Keratinocyte (primary cell): ENCODE measurements at regions not wholly inside any gene's neighbourhood (a gene's known extent, or its start where the extent isn't known, plus 50 kb on each side); places are given as distances from the start of the nearest gene placed in this dataset.

Experiments used
- DNase-seq: peaks from one replicate; pipeline ENCODE4 v3.0.0-alpha.2; 2011; ENCODE audit warnings: low read depth, missing footprints, low spot score
- FAIRE-seq: peaks from 2 replicates; lab custom pipeline; 2011; peaks lifted over from hg19 to GRCh38; lab: Jason Lieb, UNC
- H2AFZ ChIP-seq: 2 replicates; pipeline ENCODE4 v1.6.0; 2012; ENCODE audit warnings: low read length, control low read depth, inconsistent platforms; ENCODE audit not compliant: control insufficient read depth
- H3K27ac ChIP-seq: 2 replicates; pipeline ENCODE4 v1.5.1; 2011; ENCODE audit warnings: low read length; ENCODE audit not compliant: control insufficient read depth, insufficient read depth
- H3K27me3 ChIP-seq: 3 replicates; pipeline ENCODE4 v1.6.0; 2011; ENCODE audit warnings: low read length; ENCODE audit not compliant: control insufficient read depth, insufficient read depth; ENCODE audit errors: extremely low read depth
- H3K36me3 ChIP-seq, 2 experiments: 2 replicates in 1 of 2; 3 replicates in 1 of 2; pipeline ENCODE4 v1.5.1; 2011; ENCODE audit warnings: low read length in 2 of 2, mild to moderate bottlenecking in 1 of 2; ENCODE audit not compliant: control insufficient read depth in 2 of 2, insufficient read depth in 2 of 2; ENCODE audit errors: extremely low read depth in 1 of 2
- H3K4me1 ChIP-seq: 3 replicates; pipeline ENCODE4 v1.5.1; 2011; ENCODE audit warnings: low read length; ENCODE audit not compliant: control insufficient read depth, insufficient read depth; ENCODE audit errors: extremely low read depth
- H3K4me2 ChIP-seq: 3 replicates; pipeline ENCODE4 v1.6.0; 2011; ENCODE audit warnings: low read depth, low read length; ENCODE audit not compliant: control insufficient read depth, insufficient read depth; ENCODE audit errors: extremely low read depth
- H3K4me3 ChIP-seq, 3 experiments: fragments of 200-600 bp in 1 of 3; sonication (generic) in 1 of 3; 2 replicates in 2 of 3; 3 replicates in 1 of 3; pipeline ENCODE4 v1.5.1; 2011 to 2016; ENCODE audit warnings: low read length in 3 of 3, mild to moderate bottlenecking in 3 of 3, control low read depth in 2 of 3, inconsistent platforms in 1 of 3, low read depth in 1 of 3, mixed read lengths in 1 of 3, mixed run types in 1 of 3, moderate library complexity in 1 of 3; ENCODE audit not compliant: control insufficient read depth in 2 of 3, insufficient read depth in 2 of 3; ENCODE audit errors: extremely low read depth in 1 of 3
- H3K79me2 ChIP-seq: 2 replicates; pipeline ENCODE4 v1.6.0; 2012; ENCODE audit warnings: low read length; ENCODE audit not compliant: control insufficient read depth, insufficient read depth
- H3K9ac ChIP-seq: 3 replicates; pipeline ENCODE4 v1.6.0; 2011; ENCODE audit warnings: low read length; ENCODE audit not compliant: control insufficient read depth, insufficient read depth; ENCODE audit errors: extremely low read depth
- H3K9me1 ChIP-seq: 3 replicates; pipeline ENCODE4 v1.6.0; 2011; ENCODE audit warnings: low read length; ENCODE audit not compliant: control insufficient read depth, insufficient read depth; ENCODE audit errors: extremely low read depth
- H3K9me3 ChIP-seq: 2 replicates; pipeline ENCODE4 v1.5.1; 2012; ENCODE audit warnings: low read depth, low read length; ENCODE audit not compliant: control insufficient read depth
- H4K20me1 ChIP-seq: 3 replicates; pipeline ENCODE4 v1.6.0; 2011; ENCODE audit warnings: low read length; ENCODE audit not compliant: control insufficient read depth, insufficient read depth; ENCODE audit errors: extremely low read depth
- EZH2 ChIP-seq: IDR thresholded peaks from one replicate; pipeline ENCODE4 v1.6.1; 2012; ENCODE audit warnings: inconsistent platforms, mild to moderate bottlenecking, low read length, moderate library complexity
- dilution Hi-C: fragments of 300-500 bp; cut with MboI; formaldehyde crosslinking; loops from one replicate; pipeline ENCODE4 v1.7.0; 2020; ENCODE audit warnings: low sequenced_read_pairs; ENCODE audit not compliant: extremely low pct_ligation_motif_present
- TF ChIP-seq, protein P1 (sequence below), 3 experiments: IDR thresholded peaks in 1 of 3; conservative IDR thresholded peaks in 1 of 3; optimal IDR thresholded peaks in 1 of 3; 2 replicates in 2 of 3; 3 replicates in 1 of 3; pipeline versions ENCODE3 to v1.5.1; 2011; ENCODE audit warnings: low read length in 3 of 3, mild to moderate bottlenecking in 3 of 3, moderate library complexity in 2 of 3, control low read depth in 1 of 3, inconsistent platforms in 1 of 3; ENCODE audit not compliant: insufficient read depth in 2 of 3; ENCODE audit errors: extremely low read depth in 1 of 3

DNA sequence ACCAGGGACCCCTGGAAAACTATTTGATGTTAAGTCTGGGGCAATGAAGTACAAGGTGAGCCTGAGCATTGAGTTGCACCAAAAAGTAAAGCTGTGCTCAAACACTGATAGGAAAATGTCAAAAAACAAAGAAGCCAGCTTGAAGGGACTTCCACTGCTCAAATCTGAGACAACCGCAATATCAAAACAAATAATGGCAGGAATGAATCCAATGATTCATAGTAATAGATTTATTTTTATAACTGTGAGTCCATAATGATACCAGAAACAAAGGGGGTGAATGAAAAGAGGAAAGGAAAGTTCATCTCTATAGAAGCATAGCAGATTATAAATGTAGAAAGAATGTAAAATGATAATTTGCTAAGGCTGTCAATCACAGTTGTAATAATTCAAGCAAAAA lies 237.3 kb upstream of the ZBTB20 start:
- no peak for DNase-seq
- Histone ChIP-seq H3K4me2 (no peak overlapping the region), H3K4me1 (no peaks in the 10 kb centered on the region), H3K27me3 (no peaks in the 10 kb centered on the region), H2AFZ (no peak overlapping the region), H3K9ac (no peak overlapping the region), H3K9me1 (no peaks in the 10 kb centered on the region), H3K27ac (no peak overlapping the region), H4K20me1 (no peaks in the 10 kb centered on the region), H3K9me3 (no peaks in the 10 kb centered on the region), H3K79me2 (no peaks in the 10 kb centered on the region), H3K4me3 (no peak overlapping the region), H3K36me3 (no peaks in the 10 kb centered on the region)
- no peak for FAIRE-seq
- dilution Hi-C loops: no loop called here
- TF ChIP-seq EZH2: no peak
- TF ChIP-seq, protein P1, sequence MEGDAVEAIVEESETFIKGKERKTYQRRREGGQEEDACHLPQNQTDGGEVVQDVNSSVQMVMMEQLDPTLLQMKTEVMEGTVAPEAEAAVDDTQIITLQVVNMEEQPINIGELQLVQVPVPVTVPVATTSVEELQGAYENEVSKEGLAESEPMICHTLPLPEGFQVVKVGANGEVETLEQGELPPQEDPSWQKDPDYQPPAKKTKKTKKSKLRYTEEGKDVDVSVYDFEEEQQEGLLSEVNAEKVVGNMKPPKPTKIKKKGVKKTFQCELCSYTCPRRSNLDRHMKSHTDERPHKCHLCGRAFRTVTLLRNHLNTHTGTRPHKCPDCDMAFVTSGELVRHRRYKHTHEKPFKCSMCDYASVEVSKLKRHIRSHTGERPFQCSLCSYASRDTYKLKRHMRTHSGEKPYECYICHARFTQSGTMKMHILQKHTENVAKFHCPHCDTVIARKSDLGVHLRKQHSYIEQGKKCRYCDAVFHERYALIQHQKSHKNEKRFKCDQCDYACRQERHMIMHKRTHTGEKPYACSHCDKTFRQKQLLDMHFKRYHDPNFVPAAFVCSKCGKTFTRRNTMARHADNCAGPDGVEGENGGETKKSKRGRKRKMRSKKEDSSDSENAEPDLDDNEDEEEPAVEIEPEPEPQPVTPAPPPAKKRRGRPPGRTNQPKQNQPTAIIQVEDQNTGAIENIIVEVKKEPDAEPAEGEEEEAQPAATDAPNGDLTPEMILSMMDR (optimal IDR thresholded peaks at IDR 0.05 in 1 of 3, IDR thresholded peaks at IDR 0.05 in 1 of 3, conservative IDR thresholded peaks at IDR 0.05 in 1 of 3; ENCODE audit: extremely low read depth in 1 of 3, insufficient read depth in 2 of 3, low read length in 3 of 3): no peak

DNA sequence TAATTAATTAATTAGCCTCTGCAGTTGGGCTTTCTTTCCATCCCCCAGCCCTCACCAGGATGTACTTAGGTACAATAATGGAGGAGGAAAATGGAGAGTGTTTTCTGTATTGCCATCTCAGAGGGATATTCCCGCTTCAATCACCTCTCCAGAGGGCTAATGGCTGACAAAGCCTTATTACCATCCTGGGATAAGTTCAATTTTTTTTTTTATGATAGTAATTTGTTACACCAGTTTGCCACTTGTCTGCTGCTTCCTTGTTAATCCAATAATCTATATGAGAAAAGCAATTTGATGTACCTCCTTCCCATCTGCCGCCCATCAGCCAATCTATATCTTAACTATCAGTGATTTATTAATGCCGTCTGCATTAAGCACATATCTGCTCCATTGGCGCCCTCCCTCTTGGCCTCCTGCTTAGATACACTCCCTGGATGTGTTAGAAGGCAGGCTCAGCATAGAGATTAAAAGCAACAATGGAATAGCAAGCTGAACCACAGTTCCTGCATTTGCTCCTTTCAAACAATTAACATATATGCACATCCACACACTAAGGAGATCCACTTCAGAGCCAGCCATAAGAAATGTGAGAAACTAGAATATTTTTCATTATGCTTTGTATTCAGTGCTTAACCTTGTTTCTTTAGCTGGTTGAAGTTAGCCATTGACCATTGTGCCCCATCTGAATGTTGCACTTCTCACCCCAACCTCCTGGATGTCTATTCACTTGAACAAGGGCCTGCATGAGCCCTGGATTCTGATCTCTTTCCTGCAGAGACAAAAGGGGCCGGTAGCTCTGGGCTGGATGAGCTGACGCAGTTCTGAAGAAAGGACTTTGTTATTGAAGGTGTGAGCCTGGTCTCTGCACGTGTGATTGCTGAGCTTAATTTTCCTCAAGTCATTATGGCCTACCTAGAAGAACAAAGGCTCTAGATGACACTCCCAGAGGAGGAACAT lies 237.3 kb upstream of the GAP43 start:
- Histone ChIP-seq H2AFZ (no peak overlapping the region), H3K9me3 (no peaks in the 10 kb centered on the region), H3K4me3 (no peak overlapping the region), H3K9ac (no peak overlapping the region), H3K9me1 (no peaks in the 10 kb centered on the region), H3K4me1 (no peaks in the 10 kb centered on the region), H3K4me2 (no peak overlapping the region), H4K20me1 (no peaks in the 10 kb centered on the region), H3K27ac (no peak overlapping the region), H3K36me3 (no peaks in the 10 kb centered on the region), H3K79me2 (no peaks in the 10 kb centered on the region), H3K27me3 (no peaks in the 10 kb centered on the region)
- DNase-seq (no peak), FAIRE-seq (no peak)
- TF ChIP-seq, protein P1 (optimal IDR thresholded peaks at IDR 0.05 in 1 of 3, IDR thresholded peaks at IDR 0.05 in 1 of 3, conservative IDR thresholded peaks at IDR 0.05 in 1 of 3; ENCODE audit: extremely low read depth in 1 of 3, insufficient read depth in 2 of 3, low read length in 3 of 3): no peak
- TF ChIP-seq EZH2: no peak
- dilution Hi-C loops: no loop called here
